CD4-positive, alpha-beta T cell treated with Interleukin-15 for 1 hour (primary cell): ENCODE measurements at regions not wholly inside any gene's neighbourhood (a gene's known extent, or its start where the extent isn't known, plus 50 kb on each side); places are given as distances from the start of the nearest gene placed in this dataset.

Source experiments
- DNase-seq: peaks from one replicate; pipeline ENCODE4 v3.0.0-alpha.2; 2020

GRCh38 chr1:198906739-198907422 is 268.0 kb downstream of the PTPRC start:
- no peak for DNase-seq

GRCh38 chr1:198907423-198907746 is 268.5 kb downstream of the PTPRC start:
- no peak for DNase-seq

GRCh38 chr1:198908995-198909394 is 270.2 kb downstream of the PTPRC start:
- no peak for DNase-seq

GRCh38 chr1:198909973-198910372 is 271.1 kb downstream of the PTPRC start:
- no peak for DNase-seq

GRCh38 chr1:198910816-198911215 is 272.0 kb downstream of the PTPRC start:
- no peak for DNase-seq

- DNase-seq, result no peak
Measured at GRCh38 chr1:198912046-198912445, 273.2 kb downstream of the PTPRC start.

- DNase-seq, result no peak
Measured at GRCh38 chr1:198913667-198914066, 274.8 kb downstream of the PTPRC start.

GRCh38 chr1:198915327-198916231 is 276.7 kb downstream of the PTPRC start:
- no peak for DNase-seq

- DNase-seq, result no peak
Measured at GRCh38 chr1:198917226-198917625, 278.4 kb downstream of the PTPRC start.

- no peak for DNase-seq
Measured at GRCh38 chr1:198918920-198919319, 280.1 kb downstream of the PTPRC start.

- DNase-seq, result no peak
Measured at GRCh38 chr1:198919667-198920398, 281.0 kb downstream of the PTPRC start.

- DNase-seq, result no peak
Measured at GRCh38 chr1:198922638-198923430, 284.0 kb downstream of the PTPRC start.

- no peak for DNase-seq
Measured at GRCh38 chr1:198923993-198924392, 285.2 kb downstream of the PTPRC start.

- no peak for DNase-seq
Measured at GRCh38 chr1:198925567-198925966, 286.7 kb downstream of the PTPRC start.

- DNase-seq, result no peak
Measured at GRCh38 chr1:198927129-198927528, 288.3 kb downstream of the PTPRC start.

GRCh38 chr1:198929111-198929604 is 290.3 kb downstream of the PTPRC start:
- DNase-seq, result no peak

GRCh38 chr1:198929961-198930599 is 291.2 kb downstream of the PTPRC start:
- peak; percentile 19 for DNase-seq

GRCh38 chr1:198932351-198932991 is 293.6 kb downstream of the PTPRC start:
- no peak for DNase-seq

GRCh38 chr1:198933515-198934222 is 294.8 kb downstream of the PTPRC start:
- no peak for DNase-seq

- DNase-seq, result no peak
Measured at GRCh38 chr1:198934426-198934825, 295.6 kb downstream of the PTPRC start.

- peak; percentile 62 for DNase-seq
Measured at GRCh38 chr1:198934901-198935305, 296.1 kb downstream of the PTPRC start.
